Liver (tissue), 3 donors: ENCODE measurements at regions not wholly inside any gene's neighbourhood (a gene's known extent, or its start where the extent isn't known, plus 50 kb on each side); places are given as distances from the start of the nearest gene placed in this dataset.

Source experiments
- JUND ChIP-seq, 2 donors: IDR thresholded peaks; 2 replicates each; pipeline ENCODE4 v1.6.1; 2016; ENCODE audit warnings: antibody characterized with exemption in 2 of 2
- RAD21 ChIP-seq, 2 donors: IDR thresholded peaks; 2 replicates each; pipeline ENCODE4 v1.6.1; 2016; ENCODE audit warnings: antibody characterized with exemption in 2 of 2, mild to moderate bottlenecking in 2 of 2
- RXRA ChIP-seq, 2 donors: IDR thresholded peaks; 2 replicates each; pipeline ENCODE4 v1.6.1; 2017 to 2018; ENCODE audit warnings: antibody characterized with exemption in 2 of 2, mild to moderate bottlenecking in 1 of 2
- TAF1 ChIP-seq: conservative IDR thresholded peaks from 2 replicates; pipeline ENCODE4 v1.6.1; 2016; ENCODE audit warnings: antibody characterized with exemption, mild to moderate bottlenecking
- TF ChIP-seq, protein P1 (sequence below): fragments of 150-350 bp; IDR thresholded peaks from 2 replicates; pipeline ENCODE4 v1.5.1; 2017; ENCODE audit warnings: improper control_type of control experiment, low read depth, low read length; ENCODE audit not compliant: missing input control
- donor health status: healthy.
- donor health status: healthy.

- TF ChIP-seq, protein P1, sequence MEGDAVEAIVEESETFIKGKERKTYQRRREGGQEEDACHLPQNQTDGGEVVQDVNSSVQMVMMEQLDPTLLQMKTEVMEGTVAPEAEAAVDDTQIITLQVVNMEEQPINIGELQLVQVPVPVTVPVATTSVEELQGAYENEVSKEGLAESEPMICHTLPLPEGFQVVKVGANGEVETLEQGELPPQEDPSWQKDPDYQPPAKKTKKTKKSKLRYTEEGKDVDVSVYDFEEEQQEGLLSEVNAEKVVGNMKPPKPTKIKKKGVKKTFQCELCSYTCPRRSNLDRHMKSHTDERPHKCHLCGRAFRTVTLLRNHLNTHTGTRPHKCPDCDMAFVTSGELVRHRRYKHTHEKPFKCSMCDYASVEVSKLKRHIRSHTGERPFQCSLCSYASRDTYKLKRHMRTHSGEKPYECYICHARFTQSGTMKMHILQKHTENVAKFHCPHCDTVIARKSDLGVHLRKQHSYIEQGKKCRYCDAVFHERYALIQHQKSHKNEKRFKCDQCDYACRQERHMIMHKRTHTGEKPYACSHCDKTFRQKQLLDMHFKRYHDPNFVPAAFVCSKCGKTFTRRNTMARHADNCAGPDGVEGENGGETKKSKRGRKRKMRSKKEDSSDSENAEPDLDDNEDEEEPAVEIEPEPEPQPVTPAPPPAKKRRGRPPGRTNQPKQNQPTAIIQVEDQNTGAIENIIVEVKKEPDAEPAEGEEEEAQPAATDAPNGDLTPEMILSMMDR = no peak
- TF ChIP-seq JUND (IDR thresholded peaks at IDR 0.05) (no peak), TAF1 (no peak), RAD21 (IDR thresholded peaks at IDR 0.05) (no peak), RXRA (IDR thresholded peaks at IDR 0.05) (no peak)
These were observed 73.4 kb upstream of the ANKRD34C start for GRCh38 chr15:79209116-79209515.
